Neural cell (in vitro differentiated cells): ENCODE measurements at regions not wholly inside any gene's neighbourhood (a gene's known extent, or its start where the extent isn't known, plus 50 kb on each side); places are given as distances from the start of the nearest gene placed in this dataset.

Experiments used
- H2AFZ ChIP-seq: fragments of 200-600, 300-800 bp; sonication (generic), shearing (Covaris generic); 2 replicates; pipeline ENCODE4 v1.6.0; 2014; ENCODE audit warnings: low read depth, mild to moderate bottlenecking, antibody characterized with exemption, low read length, moderate library complexity
- H3F3A ChIP-seq: fragments of 200-600 bp; shearing (Covaris generic); 2 replicates; pipeline ENCODE4 v1.6.1; 2016; ENCODE audit warnings: mild to moderate bottlenecking, moderate library complexity, mixed read lengths, antibody characterized with exemption, low read length; ENCODE audit not compliant: insufficient read depth, poor library complexity, severe bottlenecking
- H3K27ac ChIP-seq: fragments of 200-600, 300-800 bp; sonication (generic), shearing (Covaris generic); 2 replicates; pipeline ENCODE4 v1.5.1; 2014; ENCODE audit warnings: mild to moderate bottlenecking, low read length, moderate library complexity
- H3K27me3 ChIP-seq: fragments of 300-800, 200-600 bp; sonication (generic), shearing (Covaris generic); 2 replicates; pipeline ENCODE4 v1.6.0; 2014; ENCODE audit warnings: mild to moderate bottlenecking, low read depth, low read length, moderate library complexity; ENCODE audit not compliant: insufficient read depth
- H3K36me3 ChIP-seq: fragments of 300-800, 200-600 bp; sonication (generic), shearing (Covaris generic); 2 replicates; pipeline ENCODE4 v1.5.1; 2014; ENCODE audit warnings: mild to moderate bottlenecking, antibody characterized with exemption, low read length, moderate library complexity; ENCODE audit not compliant: insufficient read depth
- H3K4me2 ChIP-seq: fragments of 300-800, 200-600 bp; sonication (generic), shearing (Covaris generic); 2 replicates; pipeline ENCODE4 v1.6.0; 2014; ENCODE audit warnings: mild to moderate bottlenecking, low read length
- H3K4me3 ChIP-seq: fragments of 300-800, 200-600 bp; sonication (generic), shearing (Covaris generic); 2 replicates; pipeline ENCODE4 v1.5.1; 2014; ENCODE audit warnings: mild to moderate bottlenecking, low read length, moderate library complexity
- H3K79me2 ChIP-seq: fragments of 200-600 bp; shearing (Covaris generic); replicated peaks from 2 replicates; pipeline ENCODE4 v1.6.0; 2014; ENCODE audit warnings: mild to moderate bottlenecking, low read length, moderate library complexity; ENCODE audit not compliant: insufficient read depth
- H3K9ac ChIP-seq: fragments of 300-800, 200-600 bp; sonication (generic), shearing (Covaris generic); 2 replicates; pipeline ENCODE4 v1.6.1; 2016; ENCODE audit warnings: mild to moderate bottlenecking, low read length, mixed read lengths
- H3K9me2 ChIP-seq: fragments of 200-600 bp; shearing (Covaris generic); 2 replicates; pipeline ENCODE4 v1.6.1; 2016; ENCODE audit warnings: mild to moderate bottlenecking, low read length, mixed read lengths; ENCODE audit not compliant: insufficient read depth
- H3K9me3 ChIP-seq: fragments of 200-600, 300-800 bp; sonication (generic), shearing (Covaris generic); 2 replicates; pipeline ENCODE4 v1.6.1; 2016; ENCODE audit warnings: mild to moderate bottlenecking, mixed run types, low read length, moderate library complexity, mixed read lengths
- H4K20me1 ChIP-seq: fragments of 200-600 bp; shearing (Covaris generic); 2 replicates; pipeline ENCODE4 v1.6.1; 2016; ENCODE audit warnings: mild to moderate bottlenecking, mixed run types; ENCODE audit not compliant: insufficient read depth
- EP300 ChIP-seq: fragments of 450-650 bp; conservative IDR thresholded peaks from 2 replicates; pipeline ENCODE4 v1.6.1; 2014; ENCODE audit warnings: antibody characterized with exemption, mild to moderate bottlenecking, moderate library complexity; ENCODE audit not compliant: poor library complexity, severe bottlenecking
- EZH2 ChIP-seq: fragments of 200-600, 300-800 bp; shearing (Covaris generic), sonication (generic); IDR thresholded peaks from 2 replicates; pipeline ENCODE4 v1.6.1; 2014; ENCODE audit warnings: antibody characterized with exemption, low read length, borderline replicate concordance, mild to moderate bottlenecking; ENCODE audit not compliant: insufficient read depth, poor library complexity, severe bottlenecking
- MXI1 ChIP-seq: fragments of 450-650 bp; conservative IDR thresholded peaks from 2 replicates; pipeline ENCODE4 v1.6.1; 2014; ENCODE audit warnings: antibody characterized with exemption, mild to moderate bottlenecking; ENCODE audit not compliant: poor library complexity, severe bottlenecking
- POLR2AphosphoS5 ChIP-seq: IDR thresholded peaks from 2 replicates; pipeline ENCODE4 v1.6.1; 2012
- RAD21 ChIP-seq: fragments of 450-650 bp; conservative IDR thresholded peaks from 2 replicates; pipeline ENCODE4 v1.6.1; 2014; ENCODE audit warnings: antibody characterized with exemption, mild to moderate bottlenecking, moderate library complexity
- REST ChIP-seq: IDR thresholded peaks from 2 replicates; pipeline ENCODE4 v1.6.1; 2012; ENCODE audit warnings: borderline replicate concordance
- SMC3 ChIP-seq: fragments of 450-650 bp; conservative IDR thresholded peaks from 2 replicates; pipeline ENCODE4 v1.6.1; 2014; ENCODE audit warnings: antibody characterized with exemption, mild to moderate bottlenecking, moderate library complexity; ENCODE audit not compliant: poor library complexity
- TAF1 ChIP-seq: IDR thresholded peaks from 2 replicates; pipeline ENCODE4 v1.6.1; 2012; ENCODE audit warnings: low read depth
- TF ChIP-seq, protein P1 (sequence below): fragments of 450-650 bp; IDR thresholded peaks from 2 replicates; pipeline ENCODE4 v1.5.1; 2014; ENCODE audit warnings: antibody characterized with exemption, mild to moderate bottlenecking, moderate library complexity; ENCODE audit not compliant: poor library complexity, severe bottlenecking

DNA sequence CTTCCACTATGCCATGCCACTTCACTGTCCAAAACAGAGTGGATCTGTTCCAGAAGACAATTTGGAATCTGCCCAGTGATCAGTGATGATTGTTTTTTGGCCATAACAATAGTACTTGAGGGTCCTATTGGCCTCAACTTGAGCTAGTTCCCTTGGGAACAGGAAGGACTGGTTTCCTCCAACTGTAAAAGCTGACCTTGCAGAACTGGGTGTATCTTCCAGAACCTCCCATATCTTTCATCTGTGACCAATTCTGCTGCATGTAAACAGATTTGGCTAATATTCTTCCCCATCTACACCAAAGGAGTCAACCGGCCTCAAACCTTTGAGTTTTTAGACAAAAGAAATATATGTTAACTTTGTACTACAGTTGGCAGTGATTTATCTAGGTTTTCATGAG is 165.1 kb upstream of the TRPC5 start:
- no peak overlapping the region for H2AFZ ChIP-seq
- H4K20me1 ChIP-seq = no peaks in the 10 kb centered on the region
- H3K27me3 ChIP-seq = no peaks in the 10 kb centered on the region
- TF ChIP-seq EZH2 (no peak), TAF1 (no peak), MXI1 (no peak), EP300 (no peak), RAD21 (no peak), REST (no peak), SMC3 (no peak), POLR2AphosphoS5 (no peak)
- TF ChIP-seq, protein P1, sequence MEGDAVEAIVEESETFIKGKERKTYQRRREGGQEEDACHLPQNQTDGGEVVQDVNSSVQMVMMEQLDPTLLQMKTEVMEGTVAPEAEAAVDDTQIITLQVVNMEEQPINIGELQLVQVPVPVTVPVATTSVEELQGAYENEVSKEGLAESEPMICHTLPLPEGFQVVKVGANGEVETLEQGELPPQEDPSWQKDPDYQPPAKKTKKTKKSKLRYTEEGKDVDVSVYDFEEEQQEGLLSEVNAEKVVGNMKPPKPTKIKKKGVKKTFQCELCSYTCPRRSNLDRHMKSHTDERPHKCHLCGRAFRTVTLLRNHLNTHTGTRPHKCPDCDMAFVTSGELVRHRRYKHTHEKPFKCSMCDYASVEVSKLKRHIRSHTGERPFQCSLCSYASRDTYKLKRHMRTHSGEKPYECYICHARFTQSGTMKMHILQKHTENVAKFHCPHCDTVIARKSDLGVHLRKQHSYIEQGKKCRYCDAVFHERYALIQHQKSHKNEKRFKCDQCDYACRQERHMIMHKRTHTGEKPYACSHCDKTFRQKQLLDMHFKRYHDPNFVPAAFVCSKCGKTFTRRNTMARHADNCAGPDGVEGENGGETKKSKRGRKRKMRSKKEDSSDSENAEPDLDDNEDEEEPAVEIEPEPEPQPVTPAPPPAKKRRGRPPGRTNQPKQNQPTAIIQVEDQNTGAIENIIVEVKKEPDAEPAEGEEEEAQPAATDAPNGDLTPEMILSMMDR = no peak
- H3K36me3 ChIP-seq = no peaks in the 10 kb centered on the region
- no peak overlapping the region for H3K27ac ChIP-seq
- no peaks in the 10 kb centered on the region for H3K9me3 ChIP-seq
- H3F3A ChIP-seq = no peaks in the 10 kb centered on the region
- no peak overlapping the region for H3K9ac ChIP-seq
- H3K79me2 ChIP-seq = no peaks in the 10 kb centered on the region
- H3K4me2 ChIP-seq = no peak overlapping the region
- no peaks in the 10 kb centered on the region for H3K9me2 ChIP-seq
- H3K4me3 ChIP-seq = no peak overlapping the region

DNA sequence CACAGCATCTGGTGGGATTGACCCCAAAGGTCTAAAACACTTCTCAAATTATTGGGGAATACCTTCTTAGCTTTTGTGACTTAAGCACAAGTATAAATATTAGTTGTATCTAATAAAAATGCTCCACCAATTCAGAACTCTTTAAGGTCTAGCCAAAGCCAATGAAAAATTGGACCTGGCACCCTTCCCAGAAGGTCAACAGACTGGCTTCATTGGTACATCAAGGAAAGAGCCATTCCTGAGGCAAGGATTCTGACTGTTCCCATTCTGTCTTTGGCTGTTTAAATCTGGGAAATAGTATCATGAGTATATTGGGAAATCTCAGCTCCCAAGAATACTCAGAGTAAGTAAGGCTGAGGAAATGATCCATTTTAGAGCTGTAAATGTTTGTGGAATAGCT is 153.0 kb upstream of the TRPC5 start:
- Histone ChIP-seq H3K4me2 (no peak overlapping the region), H3K9me2 (no peaks in the 10 kb centered on the region), H3F3A (no peaks in the 10 kb centered on the region), H3K36me3 (no peaks in the 10 kb centered on the region), H3K4me3 (no peak overlapping the region), H3K9me3 (no peaks in the 10 kb centered on the region), H2AFZ (no peak overlapping the region), H3K79me2 (no peaks in the 10 kb centered on the region), H3K27ac (no peak overlapping the region), H3K27me3 (no peaks in the 10 kb centered on the region), H4K20me1 (no peaks in the 10 kb centered on the region), H3K9ac (no peak overlapping the region)
- TF ChIP-seq EP300 (no peak), SMC3 (no peak), REST (no peak), POLR2AphosphoS5 (no peak), MXI1 (no peak), RAD21 (no peak)
- TF ChIP-seq, protein P1 = no peak
